ENCODE measurements at regions not wholly inside any gene's neighbourhood (a gene's known extent, or its start where the extent isn't known, plus 50 kb on each side); places are given as distances from the start of the nearest gene placed in this dataset.

DNA sequence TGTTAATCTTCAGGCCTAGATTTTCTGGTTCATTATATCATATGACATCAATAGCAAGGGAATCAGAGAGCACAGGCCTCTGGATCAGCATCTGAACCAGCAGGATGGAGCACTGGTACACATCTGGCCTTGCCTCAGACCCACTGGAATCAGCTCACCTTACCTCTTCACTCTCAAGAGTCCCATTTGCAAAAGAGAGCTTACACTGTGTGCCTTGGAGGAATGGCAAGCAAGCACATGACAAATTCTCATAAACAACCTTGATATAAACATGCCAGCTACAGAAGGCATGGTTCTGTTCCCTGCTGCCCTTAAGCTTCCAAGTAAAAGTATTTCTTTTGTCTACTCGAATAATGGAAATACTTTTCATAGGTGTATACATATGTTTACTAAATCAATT lies 128.6 kb upstream of the CPM start:
- no peak for DNase-seq
- TF ChIP-seq GATA1 (IDR thresholded peaks at IDR 0.05; ENCODE audit: low read depth, low read length) (no peak), POLR2A (IDR thresholded peaks at IDR 0.05; ENCODE audit: low read length) (no peak)

DNA sequence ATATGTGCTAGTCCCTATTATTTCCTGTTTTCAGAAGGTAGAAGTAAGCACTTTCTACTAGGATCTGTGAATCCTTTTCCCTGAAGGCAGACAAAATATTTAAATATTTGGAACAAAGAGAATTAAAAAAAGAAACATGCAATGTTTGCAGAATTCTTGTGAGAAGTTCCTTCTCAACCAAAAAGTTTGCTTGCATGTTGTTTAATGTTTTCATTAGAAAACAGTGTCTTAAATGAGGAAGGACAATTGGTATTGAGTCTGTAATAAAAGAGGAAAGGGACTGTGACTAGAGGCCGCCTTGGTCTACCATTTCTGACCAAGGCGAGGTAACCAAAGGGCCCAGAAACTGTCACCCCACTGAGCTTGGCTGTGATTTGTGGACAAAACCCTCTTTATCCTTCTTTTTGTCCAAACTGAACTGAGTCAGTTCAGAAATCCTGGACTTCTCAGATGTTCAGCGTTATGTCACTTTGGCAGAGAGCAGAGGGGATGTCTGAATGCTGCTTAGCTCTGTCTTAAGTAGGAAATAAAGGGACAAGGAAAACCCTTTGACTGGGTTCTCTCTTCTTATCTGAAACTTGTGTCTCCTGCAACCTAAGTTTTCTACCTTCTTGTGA lies 129.8 kb upstream of the CPM start:
- no peak for TF ChIP-seq POLR2A (IDR thresholded peaks at IDR 0.05; ENCODE audit: low read length)
- no peak for TF ChIP-seq GATA1 (IDR thresholded peaks at IDR 0.05; ENCODE audit: low read depth, low read length)
- DNase-seq, result no peak

DNA sequence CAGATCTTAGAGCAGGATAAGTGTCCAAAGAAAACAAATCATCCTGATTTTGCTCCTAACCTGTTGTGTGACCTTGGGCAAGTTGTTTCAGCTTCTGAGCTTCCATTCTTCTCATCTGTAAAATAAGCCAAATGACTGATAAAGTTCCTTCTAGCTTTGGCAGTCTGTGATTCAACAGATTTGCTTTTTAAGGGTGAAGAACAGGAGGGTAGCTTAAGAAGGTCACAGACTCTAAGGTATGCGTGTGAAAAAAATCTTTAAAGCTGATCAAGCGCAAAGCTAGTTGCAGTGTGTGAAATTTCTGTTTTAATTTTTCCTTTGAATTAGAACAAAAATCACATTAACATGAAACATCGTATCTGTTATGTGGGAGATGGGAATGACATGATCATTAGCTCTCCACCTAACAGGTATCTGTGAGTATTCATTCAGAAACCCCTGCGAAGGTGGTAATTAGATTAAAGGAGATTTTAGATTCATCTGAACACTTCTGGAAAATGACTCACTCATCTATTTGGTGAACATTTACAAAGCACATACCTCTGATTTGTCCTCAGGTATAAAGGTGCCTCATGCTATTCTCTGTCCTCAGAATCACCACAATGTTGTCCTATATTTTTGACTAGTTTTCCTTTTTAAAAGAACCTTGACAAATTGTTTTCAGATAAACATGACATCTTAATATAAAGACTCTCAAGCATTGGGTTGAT lies 131.9 kb upstream of the CPM start:
- TF ChIP-seq POLR2A (IDR thresholded peaks at IDR 0.05; ENCODE audit: low read length), result no peak
- no peak for TF ChIP-seq GATA1 (IDR thresholded peaks at IDR 0.05; ENCODE audit: low read depth, low read length)
- no peak for DNase-seq

DNA sequence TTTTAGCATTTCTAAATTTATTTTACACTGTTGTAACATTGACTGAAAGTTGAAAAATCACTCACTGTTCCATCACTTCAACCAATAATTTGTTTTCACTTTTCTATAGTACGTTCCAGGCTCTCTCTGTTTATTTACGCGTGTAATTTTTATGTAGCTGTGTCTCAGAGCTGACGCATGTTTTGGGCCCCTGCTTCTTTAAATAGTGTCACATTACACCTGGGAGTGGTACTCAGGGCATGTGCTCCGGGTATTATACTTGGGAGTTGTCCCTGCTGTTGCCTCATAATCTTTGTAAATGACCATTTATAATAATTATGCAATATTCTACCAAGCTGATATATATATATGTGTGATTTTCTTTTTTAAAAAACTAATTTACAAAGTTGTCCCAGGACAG lies 132.8 kb upstream of the CPM start:
- no peak for TF ChIP-seq POLR2A (IDR thresholded peaks at IDR 0.05; ENCODE audit: low read length)
- TF ChIP-seq GATA1 (IDR thresholded peaks at IDR 0.05; ENCODE audit: low read depth, low read length), result no peak
- DNase-seq, result no peak

GRCh38 chr12:69066492-69067373 lies 133.8 kb upstream of the CPM start:
- no peak for DNase-seq

DNA sequence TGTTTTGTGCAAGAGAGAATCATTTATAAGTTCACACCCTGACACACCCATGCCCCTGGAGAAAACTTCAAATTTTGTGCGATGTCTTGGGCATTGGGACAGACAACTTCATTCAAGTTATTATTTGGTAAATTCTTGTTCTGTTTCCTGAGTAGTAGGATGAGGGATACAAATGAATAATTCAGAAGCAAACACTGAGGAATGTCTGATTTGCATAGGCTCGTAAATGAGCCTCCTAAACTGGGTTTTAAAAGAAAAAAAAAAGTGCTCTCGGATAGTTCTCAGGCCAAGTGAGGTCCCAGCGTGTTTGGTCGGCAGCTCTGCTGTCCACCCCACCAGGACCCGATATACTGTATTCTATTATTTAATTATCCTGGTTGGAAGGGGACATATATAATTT lies 134.7 kb upstream of the CPM start:
- TF ChIP-seq GATA1 (IDR thresholded peaks at IDR 0.05; ENCODE audit: low read depth, low read length), result no peak
- no peak for TF ChIP-seq POLR2A (IDR thresholded peaks at IDR 0.05; ENCODE audit: low read length)
- no peak for DNase-seq

More at GRCh38 chr12:69066492-69067373, 133.8 kb upstream of the CPM start:
- TF ChIP-seq GATA1 (IDR thresholded peaks at IDR 0.05; ENCODE audit: low read depth, low read length) (no peak), POLR2A (IDR thresholded peaks at IDR 0.05; ENCODE audit: low read length) (no peak)

DNA sequence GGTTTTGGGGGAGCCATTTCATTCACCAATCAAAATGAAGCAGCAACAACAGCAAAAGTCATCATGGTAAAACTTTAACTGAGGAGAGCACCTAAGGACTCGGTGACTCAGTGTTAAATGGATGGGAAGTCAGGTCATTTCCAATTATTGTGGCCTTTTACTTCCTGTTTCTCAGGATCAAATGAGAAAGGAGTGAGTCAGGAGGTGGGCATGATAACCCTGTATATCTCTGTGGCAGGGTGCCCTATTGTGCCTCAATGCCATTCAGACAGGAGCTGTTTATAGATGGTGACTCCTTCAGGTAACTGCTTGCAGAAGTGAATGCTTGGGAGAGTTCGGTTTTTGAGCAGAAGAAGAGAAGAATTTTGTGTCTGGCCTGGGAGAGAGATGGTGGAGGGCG lies 135.5 kb upstream of the CPM start:
- TF ChIP-seq GATA1 (IDR thresholded peaks at IDR 0.05; ENCODE audit: low read depth, low read length) (no peak), POLR2A (IDR thresholded peaks at IDR 0.05; ENCODE audit: low read length) (no peak)
- no peak for DNase-seq

DNA sequence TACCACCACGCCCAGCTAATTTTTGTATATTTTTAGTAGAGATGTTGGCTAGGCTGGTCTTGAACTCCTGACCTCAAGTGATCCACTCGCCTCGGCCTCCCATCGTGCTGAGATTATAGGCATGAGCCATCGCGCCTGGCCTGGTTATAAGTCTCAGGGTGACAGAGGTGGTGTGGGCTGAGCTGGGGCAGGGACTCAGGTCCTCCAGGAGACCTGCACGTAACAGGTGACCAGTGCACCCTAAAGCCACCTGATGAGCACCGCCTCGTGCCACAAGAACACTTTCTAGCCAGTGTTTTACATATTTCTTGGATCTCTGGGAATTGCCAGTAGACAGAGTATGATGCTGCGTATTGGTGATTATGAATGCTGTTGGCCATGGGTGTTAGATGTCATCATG lies 136.5 kb upstream of the CPM start:
- DNase-seq, result no peak
- TF ChIP-seq GATA1 (IDR thresholded peaks at IDR 0.05; ENCODE audit: low read depth, low read length), result no peak
- TF ChIP-seq POLR2A (IDR thresholded peaks at IDR 0.05; ENCODE audit: low read length), result no peak

DNA sequence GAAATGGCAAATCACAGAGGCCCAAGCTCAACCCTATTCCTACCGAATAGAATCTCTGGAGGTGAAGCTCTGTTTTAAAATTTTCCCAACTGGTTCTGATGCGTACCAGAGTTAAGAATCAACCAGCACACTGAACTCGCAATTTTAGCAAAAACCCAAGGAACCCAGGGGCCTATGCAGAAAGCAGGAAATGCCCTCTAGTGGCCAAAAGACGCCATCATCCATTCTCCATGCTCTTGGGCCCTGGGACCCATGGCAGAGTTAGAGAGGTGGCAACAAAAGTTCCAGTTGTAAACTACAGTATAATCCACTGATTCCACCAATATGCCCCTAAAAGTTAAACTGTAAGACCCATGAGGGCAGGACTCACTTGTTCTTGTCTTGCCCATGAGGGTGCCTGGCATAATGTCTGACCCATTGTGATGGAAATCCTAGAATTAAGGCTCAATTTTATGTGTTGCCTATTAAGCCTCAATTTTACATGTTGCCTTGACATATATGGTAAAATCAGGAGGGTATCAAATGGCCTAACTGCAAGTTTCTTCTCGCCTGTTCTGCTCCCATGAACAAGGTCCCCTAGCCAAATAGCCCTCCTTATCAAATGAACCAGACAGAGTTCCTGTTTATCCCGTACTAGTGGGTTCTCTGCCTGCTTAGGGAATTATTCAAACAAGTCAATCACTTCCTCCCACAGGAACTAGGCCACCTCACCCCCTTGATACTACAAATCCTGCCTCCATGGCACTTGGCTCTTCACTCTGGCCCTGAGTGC lies 137.5 kb upstream of the CPM start:
- TF ChIP-seq GATA1 (IDR thresholded peaks at IDR 0.05; ENCODE audit: low read depth, low read length) (no peak), POLR2A (IDR thresholded peaks at IDR 0.05; ENCODE audit: low read length) (no peak)
- peak; percentile 42 to 71 for DNase-seq

- DNase-seq, result no peak
- no peak for TF ChIP-seq GATA1 (IDR thresholded peaks at IDR 0.05; ENCODE audit: low read depth, low read length)
- TF ChIP-seq POLR2A (IDR thresholded peaks at IDR 0.05; ENCODE audit: low read length), result no peak
These were observed 138.1 kb upstream of the CPM start for GRCh38 chr12:69071091-69071370.

DNA sequence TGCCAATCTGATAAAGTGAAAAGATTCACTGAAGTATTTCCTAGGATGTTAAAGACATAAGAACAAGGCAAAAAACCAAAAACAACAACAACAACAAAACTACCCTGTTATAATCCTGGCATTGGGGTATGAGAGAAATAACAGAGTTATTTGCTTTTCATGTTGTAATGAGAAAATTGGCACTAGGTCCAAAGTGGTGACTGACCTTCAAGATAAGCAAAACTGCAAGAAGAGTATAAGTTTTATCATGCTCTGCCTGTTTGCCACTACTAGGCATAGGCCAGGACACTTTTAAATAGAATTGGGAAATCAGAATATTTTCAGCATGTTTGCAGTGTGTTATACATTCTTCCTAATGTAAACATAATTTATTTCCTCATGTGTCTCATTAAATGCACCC lies 140.1 kb upstream of the CPM start:
- no peak for TF ChIP-seq GATA1 (IDR thresholded peaks at IDR 0.05; ENCODE audit: low read depth, low read length)
- TF ChIP-seq POLR2A (IDR thresholded peaks at IDR 0.05; ENCODE audit: low read length), result no peak
- DNase-seq, result no peak

GRCh38 chr12:69074556-69075349 lies 141.8 kb upstream of the CPM start:
- TF ChIP-seq GATA1 (IDR thresholded peaks at IDR 0.05; ENCODE audit: low read depth, low read length) (no peak), POLR2A (IDR thresholded peaks at IDR 0.05; ENCODE audit: low read length) (no peak)
- no peak for DNase-seq

- TF ChIP-seq GATA1 (IDR thresholded peaks at IDR 0.05; ENCODE audit: low read depth, low read length), result no peak
- no peak for DNase-seq
These were observed 150.7 kb upstream of the CPM start for GRCh38 chr12:69083689-69084088.
